Mesendoderm (in vitro differentiated cells): ENCODE measurements at regions not wholly inside any gene's neighbourhood (a gene's known extent, or its start where the extent isn't known, plus 50 kb on each side); places are given as distances from the start of the nearest gene placed in this dataset.

Experiments
- DNase-seq: peaks from one replicate; pipeline ENCODE4 v3.0.0; 2013
- H2AK5ac ChIP-seq: 2 replicates; pipeline ENCODE4 v1.6.1; 2013; ENCODE audit warnings: low read length, inconsistent platforms
- H2BK120ac ChIP-seq: 2 replicates; pipeline ENCODE4 v1.6.1; 2013; ENCODE audit warnings: low read depth, mild to moderate bottlenecking, low read length, moderate library complexity, mixed read lengths
- H2BK15ac ChIP-seq: replicated peaks from 2 replicates; pipeline ENCODE4 v1.6.1; 2013; ENCODE audit warnings: low read depth, mild to moderate bottlenecking, moderate library complexity
- H2BK5ac ChIP-seq: 2 replicates; pipeline ENCODE4 v1.6.1; 2013; ENCODE audit warnings: low read length, inconsistent platforms
- H3K18ac ChIP-seq: 2 replicates; pipeline ENCODE4 v1.6.1; 2013; ENCODE audit warnings: mild to moderate bottlenecking, low read length, mixed read lengths
- H3K23ac ChIP-seq: one replicate; pipeline ENCODE4 v1.6.1; 2013; ENCODE audit warnings: low read length
- H3K27ac ChIP-seq: 2 replicates; pipeline ENCODE4 v1.5.1; 2013; ENCODE audit warnings: low read depth, mild to moderate bottlenecking, inconsistent platforms, low read length, moderate library complexity
- H3K27me3 ChIP-seq: 2 replicates; pipeline ENCODE4 v1.6.1; 2013; ENCODE audit warnings: low read length, control low read depth, mild to moderate bottlenecking, inconsistent platforms; ENCODE audit not compliant: insufficient read depth, poor library complexity
- H3K36me3 ChIP-seq: 2 replicates; pipeline ENCODE4 v1.6.1; 2013; ENCODE audit warnings: low read length, inconsistent platforms; ENCODE audit not compliant: control insufficient read depth, insufficient read depth
- H3K4ac ChIP-seq: one replicate; pipeline ENCODE4 v1.6.1; 2013; ENCODE audit warnings: low read depth, mild to moderate bottlenecking, low read length, moderate library complexity
- H3K4me1 ChIP-seq: 2 replicates; pipeline ENCODE4 v1.6.1; 2013; ENCODE audit warnings: low read depth, low read length, inconsistent platforms; ENCODE audit not compliant: control insufficient read depth
- H3K4me2 ChIP-seq: 2 replicates; pipeline ENCODE4 v1.6.1; 2013; ENCODE audit warnings: low read length
- H3K4me3 ChIP-seq: 2 replicates; pipeline ENCODE4 v1.5.1; 2013; ENCODE audit warnings: mild to moderate bottlenecking, low read length
- H3K56ac ChIP-seq: one replicate; pipeline ENCODE4 v1.6.1; 2013; ENCODE audit warnings: low read length
- H3K79me1 ChIP-seq: 2 replicates; pipeline ENCODE4 v1.6.1; 2013; ENCODE audit warnings: low read length, inconsistent platforms
- H3K79me2 ChIP-seq: 2 replicates; pipeline ENCODE4 v1.6.1; 2013; ENCODE audit warnings: mild to moderate bottlenecking, low read length; ENCODE audit not compliant: control insufficient read depth, insufficient read depth
- H3K9ac ChIP-seq: 2 replicates; pipeline ENCODE4 v1.6.1; 2013; ENCODE audit warnings: low read length, inconsistent platforms
- H4K5ac ChIP-seq: one replicate; pipeline ENCODE4 v1.6.1; 2013; ENCODE audit warnings: low read length
- H4K8ac ChIP-seq: one replicate; pipeline ENCODE4 v1.6.1; 2013; ENCODE audit warnings: low read depth, mild to moderate bottlenecking, control low read depth, low read length, moderate library complexity
- WGBS: extraction: QIAGEN DNeasy Blood & Tissue Kit; methylation state at CpG from one replicate; pipeline ENCODE4 v1.1.7; 2013; ENCODE audit warnings: low lambda C conversion rate, missing lambda C conversion rate; ENCODE audit not compliant: insufficient coverage; ENCODE audit errors: extremely low coverage; 5-methylcytosine and 5-hydroxymethylcytosine counted together

DNA sequence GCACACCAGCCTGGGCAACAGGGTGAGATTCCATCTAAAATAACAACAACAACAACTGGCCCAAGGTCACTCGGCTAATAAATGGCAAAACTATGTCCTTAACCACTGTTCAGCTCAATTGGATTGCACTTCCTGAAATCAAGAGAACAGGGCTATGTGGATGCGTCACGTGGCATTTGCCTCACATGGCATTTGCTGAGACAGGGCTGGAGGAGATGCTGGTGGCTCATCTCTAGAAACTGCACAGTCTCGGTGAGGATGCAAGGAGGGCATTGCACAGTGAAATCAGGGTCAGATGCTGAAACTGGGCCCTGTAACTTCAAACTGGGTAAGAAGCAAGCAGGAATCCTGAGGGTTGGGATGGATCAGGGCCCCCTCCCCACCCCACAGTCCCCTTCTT, 171.9 kb downstream of the BUD13 start:
- no peak overlapping the region for H3K4me3 ChIP-seq
- H3K4me1 ChIP-seq = peaks cover 8% of the 10 kb centered on the region
- H3K79me2 ChIP-seq = no peaks in the 10 kb centered on the region
- WGBS = no CpG with 5 or more reads among the region's 4 CpGs
- H2AK5ac ChIP-seq = peak overlapping the region; percentile 76
- H4K8ac ChIP-seq = no peak overlapping the region
- peak overlapping the region; percentile 5 for H3K4ac ChIP-seq
- no peak for DNase-seq
- no peak overlapping the region for H4K5ac ChIP-seq
- H2BK15ac ChIP-seq = no peak overlapping the region
- no peak overlapping the region for H3K18ac ChIP-seq
- no peak overlapping the region for H2BK5ac ChIP-seq
- no peaks in the 10 kb centered on the region for H3K36me3 ChIP-seq
- no peaks in the 10 kb centered on the region for H3K27me3 ChIP-seq
- H2BK120ac ChIP-seq = no peak overlapping the region
- H3K79me1 ChIP-seq = no peaks in the 10 kb centered on the region
- H3K56ac ChIP-seq = no peak overlapping the region
- no peak overlapping the region for H3K27ac ChIP-seq
- no peak overlapping the region for H3K9ac ChIP-seq
- H3K4me2 ChIP-seq = no peak overlapping the region
- no peak overlapping the region for H3K23ac ChIP-seq

DNA sequence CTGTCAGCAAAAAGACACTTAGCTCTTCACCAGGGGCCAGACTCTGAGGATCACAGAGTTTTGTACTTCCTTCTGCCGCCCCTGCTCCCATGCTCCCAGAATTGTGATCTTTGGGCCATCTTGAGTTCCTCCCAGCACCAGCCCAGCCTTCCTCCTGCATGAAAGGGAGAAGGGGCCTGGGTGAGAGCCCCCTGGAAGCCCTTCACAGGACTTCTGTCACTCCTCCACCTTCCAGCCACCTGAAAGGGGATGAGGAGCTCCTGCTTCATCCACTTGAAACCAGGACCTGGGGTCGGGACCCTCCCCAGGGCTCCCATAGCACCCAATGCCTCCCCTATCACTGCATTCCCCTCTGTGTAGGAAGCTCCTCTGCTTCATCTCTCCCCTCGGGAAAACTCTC, 174.2 kb downstream of the BUD13 start:
- H3K4me3 ChIP-seq = no peak overlapping the region
- H3K9ac ChIP-seq = no peak overlapping the region
- H3K27me3 ChIP-seq = no peaks in the 10 kb centered on the region
- H3K79me2 ChIP-seq = no peaks in the 10 kb centered on the region
- H3K27ac ChIP-seq = no peak overlapping the region
- H3K79me1 ChIP-seq = no peaks in the 10 kb centered on the region
- H2BK120ac ChIP-seq = no peak overlapping the region
- no peak overlapping the region for H2BK15ac ChIP-seq
- H3K23ac ChIP-seq = no peak overlapping the region
- H3K18ac ChIP-seq = no peak overlapping the region
- H3K36me3 ChIP-seq = no peaks in the 10 kb centered on the region
- H3K56ac ChIP-seq = no peak overlapping the region
- no peak overlapping the region for H4K5ac ChIP-seq
- no peak overlapping the region for H3K4ac ChIP-seq
- no peak for DNase-seq
- H2BK5ac ChIP-seq = no peak overlapping the region
- WGBS = no CpG with 5 or more reads among the region's 3 CpGs
- no peak overlapping the region for H2AK5ac ChIP-seq
- H4K8ac ChIP-seq = no peak overlapping the region
- H3K4me1 ChIP-seq = peaks cover 8% of the 10 kb centered on the region
- H3K4me2 ChIP-seq = no peak overlapping the region

DNA sequence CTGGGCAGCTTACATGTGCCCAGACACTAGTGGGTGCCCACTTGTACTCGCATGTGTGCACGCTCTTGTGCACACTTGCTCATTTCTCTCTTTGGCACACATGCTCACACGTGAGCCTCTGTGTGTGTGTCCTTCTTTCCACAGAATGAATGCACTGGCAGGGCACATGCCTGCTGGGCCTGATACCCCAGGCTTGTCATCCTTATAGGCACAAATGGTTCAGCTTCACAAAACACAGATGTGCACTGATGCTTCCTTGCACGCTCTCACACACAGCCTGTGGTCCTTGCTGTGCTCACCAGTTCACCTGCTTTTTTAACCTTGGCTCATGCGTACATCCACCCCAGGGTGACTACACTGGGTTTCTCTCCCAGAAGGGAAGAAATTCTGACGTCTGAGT, 174.8 kb downstream of the BUD13 start:
- Histone ChIP-seq H3K4me3 (no peak overlapping the region), H4K8ac (no peak overlapping the region), H2BK15ac (no peak overlapping the region), H3K36me3 (no peaks in the 10 kb centered on the region), H3K4me1 (peaks cover 8% of the 10 kb centered on the region), H3K23ac (no peak overlapping the region), H3K4ac (no peak overlapping the region), H3K9ac (no peak overlapping the region), H2BK5ac (no peak overlapping the region), H2AK5ac (no peak overlapping the region), H3K4me2 (no peak overlapping the region), H3K18ac (no peak overlapping the region), H3K27me3 (no peaks in the 10 kb centered on the region), H3K27ac (no peak overlapping the region), H3K79me1 (no peaks in the 10 kb centered on the region), H2BK120ac (no peak overlapping the region), H4K5ac (no peak overlapping the region), H3K56ac (no peak overlapping the region), H3K79me2 (no peaks in the 10 kb centered on the region)
- DNase-seq = no peak
- no CpG with 5 or more reads among the region's 6 CpGs for WGBS

DNA sequence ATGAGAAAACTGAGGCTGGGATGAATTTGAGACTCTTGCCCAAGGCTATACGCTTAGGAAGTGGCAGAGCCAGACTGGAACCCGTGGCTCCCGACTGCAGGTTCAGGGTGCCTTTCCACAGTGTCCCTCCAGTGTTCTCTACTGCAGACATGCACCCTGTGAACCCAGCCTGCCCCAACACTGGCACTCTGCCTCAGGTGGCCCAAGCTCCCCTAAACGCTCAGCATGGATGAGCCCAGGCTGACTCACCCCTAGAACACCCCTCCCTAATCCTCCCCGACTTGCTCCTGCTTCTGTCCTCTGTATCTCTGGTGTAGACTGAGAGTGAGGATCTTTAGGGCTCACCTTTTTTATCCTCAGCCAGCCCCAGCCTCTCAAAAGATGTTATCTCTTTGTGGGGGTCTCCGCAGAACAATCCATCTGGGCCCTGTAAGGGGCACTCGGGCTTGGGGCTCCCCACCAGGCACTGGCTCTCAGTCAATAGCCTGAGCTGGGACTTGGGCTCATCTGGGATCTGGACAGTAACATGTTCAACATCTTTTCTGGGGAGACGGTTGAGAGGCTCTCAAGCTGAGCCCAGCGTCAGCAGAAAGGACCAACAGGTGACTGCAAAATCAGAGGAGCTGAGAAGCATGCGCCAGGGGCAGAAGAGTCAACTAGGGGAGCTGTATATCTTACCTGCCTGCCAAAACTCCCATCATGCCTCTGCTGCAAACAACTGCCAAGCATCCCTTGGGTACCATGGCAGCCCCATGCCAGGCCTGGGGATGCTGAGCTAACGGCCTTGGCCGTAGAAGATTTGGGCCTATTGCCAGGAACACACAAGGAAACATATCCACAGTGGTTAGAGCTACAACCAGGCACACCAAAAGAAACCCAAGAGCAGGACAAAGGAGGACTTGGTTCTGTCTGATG, 176.2 kb downstream of the BUD13 start:
- H3K4me1 ChIP-seq = peaks cover 2% of the 10 kb centered on the region
- no peaks in the 10 kb centered on the region for H3K27me3 ChIP-seq
- no peak for DNase-seq
- no peak overlapping the region for H3K9ac ChIP-seq
- H4K5ac ChIP-seq = no peak overlapping the region
- no peak overlapping the region for H3K56ac ChIP-seq
- no peak overlapping the region for H2BK120ac ChIP-seq
- H3K4me2 ChIP-seq = no peak overlapping the region
- no peaks in the 10 kb centered on the region for H3K79me1 ChIP-seq
- no peak overlapping the region for H2BK15ac ChIP-seq
- no peaks in the 10 kb centered on the region for H3K36me3 ChIP-seq
- H3K4ac ChIP-seq = no peak overlapping the region
- H4K8ac ChIP-seq = no peak overlapping the region
- H2AK5ac ChIP-seq = no peak overlapping the region
- no peak overlapping the region for H2BK5ac ChIP-seq
- H3K79me2 ChIP-seq = no peaks in the 10 kb centered on the region
- H3K23ac ChIP-seq = no peak overlapping the region
- no CpG with 5 or more reads among the region's 12 CpGs for WGBS
- no peak overlapping the region for H3K4me3 ChIP-seq
- no peak overlapping the region for H3K18ac ChIP-seq
- no peak overlapping the region for H3K27ac ChIP-seq

DNA sequence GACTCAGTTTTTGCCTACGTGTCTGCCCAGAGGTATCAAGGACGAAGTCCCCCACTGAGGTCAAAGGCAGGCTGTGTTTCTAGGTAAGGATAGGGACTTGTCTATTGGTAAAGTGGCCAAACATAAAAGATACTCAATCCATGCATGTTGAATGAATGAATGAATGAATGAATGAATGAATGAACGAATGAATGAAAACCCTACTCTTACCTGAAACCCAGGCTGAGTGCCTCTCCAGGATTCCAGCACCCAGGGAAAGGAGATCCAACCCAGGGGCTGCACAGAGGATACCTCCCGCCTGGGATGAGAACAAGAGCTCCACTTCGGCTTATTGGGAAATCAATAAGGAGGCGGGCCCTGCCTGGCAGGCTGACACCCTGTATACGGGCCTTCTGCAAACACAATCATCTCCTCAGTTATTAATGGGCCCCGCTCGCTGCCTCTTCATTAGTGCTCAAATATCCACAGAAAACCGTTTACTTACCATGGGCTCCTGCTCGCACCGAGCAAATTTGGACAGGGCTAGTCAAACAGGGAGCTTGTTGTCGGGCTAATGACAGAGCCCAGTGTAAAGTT, 177.4 kb downstream of the BUD13 start:
- Histone ChIP-seq H3K27me3 (no peaks in the 10 kb centered on the region), H3K36me3 (no peaks in the 10 kb centered on the region), H4K5ac (no peak overlapping the region), H3K79me2 (no peaks in the 10 kb centered on the region), H2BK120ac (no peak overlapping the region), H2BK15ac (no peak overlapping the region), H3K56ac (no peak overlapping the region), H4K8ac (no peak overlapping the region), H3K9ac (no peak overlapping the region), H3K4ac (no peak overlapping the region), H3K4me2 (no peak overlapping the region), H3K79me1 (no peaks in the 10 kb centered on the region), H3K4me3 (no peak overlapping the region), H3K23ac (no peak overlapping the region), H3K4me1 (no peaks in the 10 kb centered on the region), H2BK5ac (no peak overlapping the region), H2AK5ac (no peak overlapping the region), H3K27ac (no peak overlapping the region), H3K18ac (no peak overlapping the region)
- no CpG with 5 or more reads among the region's 13 CpGs for WGBS
- DNase-seq = no peak
